Neural cell (in vitro differentiated cells): ENCODE measurements at regions not wholly inside any gene's neighbourhood (a gene's known extent, or its start where the extent isn't known, plus 50 kb on each side); places are given as distances from the start of the nearest gene placed in this dataset.

Experiments
- CTCF ChIP-seq: fragments of 450-650 bp; IDR thresholded peaks from 2 replicates; pipeline ENCODE4 v1.5.1; 2014; ENCODE audit warnings: antibody characterized with exemption, mild to moderate bottlenecking, moderate library complexity; ENCODE audit not compliant: poor library complexity, severe bottlenecking
- EP300 ChIP-seq: fragments of 450-650 bp; conservative IDR thresholded peaks from 2 replicates; pipeline ENCODE4 v1.6.1; 2014; ENCODE audit warnings: antibody characterized with exemption, mild to moderate bottlenecking, moderate library complexity; ENCODE audit not compliant: poor library complexity, severe bottlenecking
- EZH2 ChIP-seq: fragments of 200-600, 300-800 bp; shearing (Covaris generic), sonication (generic); IDR thresholded peaks from 2 replicates; pipeline ENCODE4 v1.6.1; 2014; ENCODE audit warnings: antibody characterized with exemption, low read length, borderline replicate concordance, mild to moderate bottlenecking; ENCODE audit not compliant: insufficient read depth, poor library complexity, severe bottlenecking
- MXI1 ChIP-seq: fragments of 450-650 bp; conservative IDR thresholded peaks from 2 replicates; pipeline ENCODE4 v1.6.1; 2014; ENCODE audit warnings: antibody characterized with exemption, mild to moderate bottlenecking; ENCODE audit not compliant: poor library complexity, severe bottlenecking
- RAD21 ChIP-seq: fragments of 450-650 bp; conservative IDR thresholded peaks from 2 replicates; pipeline ENCODE4 v1.6.1; 2014; ENCODE audit warnings: antibody characterized with exemption, mild to moderate bottlenecking, moderate library complexity
- REST ChIP-seq: IDR thresholded peaks from 2 replicates; pipeline ENCODE4 v1.6.1; 2012; ENCODE audit warnings: borderline replicate concordance
- SMC3 ChIP-seq: fragments of 450-650 bp; conservative IDR thresholded peaks from 2 replicates; pipeline ENCODE4 v1.6.1; 2014; ENCODE audit warnings: antibody characterized with exemption, mild to moderate bottlenecking, moderate library complexity; ENCODE audit not compliant: poor library complexity

- TF ChIP-seq CTCF (no peak), SMC3 (no peak), EP300 (no peak), RAD21 (no peak), REST (no peak), EZH2 (no peak), MXI1 (no peak)
These were observed 228.2 kb upstream of the USP24 start for GRCh38 chr1:55443175-55443915.
